ENCODE measurements at regions not wholly inside any gene's neighbourhood (a gene's known extent, or its start where the extent isn't known, plus 50 kb on each side); places are given as distances from the start of the nearest gene placed in this dataset.

- Mint-ChIP-seq H3K4me3 (no peak overlapping the region), H3K9me3 (peaks cover 20% of the 10 kb centered on the region), H3K27ac (no peak overlapping the region), H3K27me3 (no peaks in the 10 kb centered on the region), H3K36me3 (ENCODE audit: low read depth) (no peaks in the 10 kb centered on the region), H3K4me1 (no peaks in the 10 kb centered on the region)
- ATAC-seq (ENCODE audit: low read depth) (no peak), DNase-seq (no peak)
- ChIA-PET CTCF (no interaction called here), POLR2A (no interaction called here)
- TF ChIP-seq, protein P1, sequence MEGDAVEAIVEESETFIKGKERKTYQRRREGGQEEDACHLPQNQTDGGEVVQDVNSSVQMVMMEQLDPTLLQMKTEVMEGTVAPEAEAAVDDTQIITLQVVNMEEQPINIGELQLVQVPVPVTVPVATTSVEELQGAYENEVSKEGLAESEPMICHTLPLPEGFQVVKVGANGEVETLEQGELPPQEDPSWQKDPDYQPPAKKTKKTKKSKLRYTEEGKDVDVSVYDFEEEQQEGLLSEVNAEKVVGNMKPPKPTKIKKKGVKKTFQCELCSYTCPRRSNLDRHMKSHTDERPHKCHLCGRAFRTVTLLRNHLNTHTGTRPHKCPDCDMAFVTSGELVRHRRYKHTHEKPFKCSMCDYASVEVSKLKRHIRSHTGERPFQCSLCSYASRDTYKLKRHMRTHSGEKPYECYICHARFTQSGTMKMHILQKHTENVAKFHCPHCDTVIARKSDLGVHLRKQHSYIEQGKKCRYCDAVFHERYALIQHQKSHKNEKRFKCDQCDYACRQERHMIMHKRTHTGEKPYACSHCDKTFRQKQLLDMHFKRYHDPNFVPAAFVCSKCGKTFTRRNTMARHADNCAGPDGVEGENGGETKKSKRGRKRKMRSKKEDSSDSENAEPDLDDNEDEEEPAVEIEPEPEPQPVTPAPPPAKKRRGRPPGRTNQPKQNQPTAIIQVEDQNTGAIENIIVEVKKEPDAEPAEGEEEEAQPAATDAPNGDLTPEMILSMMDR (IDR thresholded peaks at IDR 0.05), result no peak
- intact Hi-C loops (cut with micrococcal nuclease), result no loop called here
Measured at GRCh38 chr12:34301251-34302130, 279.2 kb downstream of the ALG10 start.

- H3K4me1 Mint-ChIP-seq, result no peaks in the 10 kb centered on the region
- no peak overlapping the region for H3K4me3 Mint-ChIP-seq
- peaks cover 24% of the 10 kb centered on the region for H3K9me3 Mint-ChIP-seq
- TF ChIP-seq, protein P1 (IDR thresholded peaks at IDR 0.05), result no peak
- ChIA-PET CTCF (no interaction called here), POLR2A (no interaction called here)
- intact Hi-C loops (cut with micrococcal nuclease), result no loop called here
- ATAC-seq (ENCODE audit: low read depth), result no peak
- no peaks in the 10 kb centered on the region for H3K36me3 Mint-ChIP-seq (ENCODE audit: low read depth)
- H3K27me3 Mint-ChIP-seq, result no peaks in the 10 kb centered on the region
- no peak for DNase-seq
- H3K27ac Mint-ChIP-seq, result no peak overlapping the region
Measured at GRCh38 chr12:34302131-34302885, 280.0 kb downstream of the ALG10 start.

GRCh38 chr12:34303091-34303870, 281.0 kb downstream of the ALG10 start:
- TF ChIP-seq, protein P1 (IDR thresholded peaks at IDR 0.05), result no peak
- CTCF ChIA-PET, result no interaction called here
- no peaks in the 10 kb centered on the region for H3K4me1 Mint-ChIP-seq
- POLR2A ChIA-PET, result no interaction called here
- H3K4me3 Mint-ChIP-seq, result no peak overlapping the region
- no peaks in the 10 kb centered on the region for H3K36me3 Mint-ChIP-seq (ENCODE audit: low read depth)
- H3K27me3 Mint-ChIP-seq, result no peaks in the 10 kb centered on the region
- H3K27ac Mint-ChIP-seq, result no peak overlapping the region
- H3K9me3 Mint-ChIP-seq, result peaks cover 24% of the 10 kb centered on the region
- intact Hi-C loops (cut with micrococcal nuclease), result no loop called here
- ATAC-seq (ENCODE audit: low read depth) (no peak), DNase-seq (no peak)

DNA sequence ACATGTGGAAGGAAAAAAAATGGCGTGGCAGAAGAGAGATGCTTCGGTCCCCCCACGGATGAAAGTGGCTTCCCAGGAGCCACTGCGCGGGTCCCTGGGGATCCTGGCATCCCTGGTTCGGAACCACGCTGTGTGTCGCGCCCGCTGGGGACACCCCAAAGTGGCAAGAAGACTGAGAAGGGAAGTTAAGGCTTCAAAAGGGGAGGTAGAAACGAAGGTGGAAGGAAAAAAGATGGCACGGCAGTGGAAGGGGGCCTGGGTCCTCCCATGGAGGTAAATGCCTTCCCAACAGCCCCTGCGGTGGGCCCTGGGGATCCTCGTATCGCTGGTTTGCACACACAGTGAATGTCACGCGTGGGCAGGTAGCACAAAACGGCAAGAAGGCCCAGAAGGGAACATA, 281.7 kb downstream of the ALG10 start:
- no peaks in the 10 kb centered on the region for H3K4me1 Mint-ChIP-seq
- no peak overlapping the region for H3K27ac Mint-ChIP-seq
- H3K36me3 Mint-ChIP-seq (ENCODE audit: low read depth), result no peaks in the 10 kb centered on the region
- no peak for DNase-seq
- CTCF ChIA-PET, result no interaction called here
- POLR2A ChIA-PET, result no interaction called here
- intact Hi-C loops (cut with micrococcal nuclease), result no loop called here
- ATAC-seq (ENCODE audit: low read depth), result no peak
- H3K4me3 Mint-ChIP-seq, result no peak overlapping the region
- H3K27me3 Mint-ChIP-seq, result no peaks in the 10 kb centered on the region
- peaks cover 20% of the 10 kb centered on the region for H3K9me3 Mint-ChIP-seq
- TF ChIP-seq, protein P1 (IDR thresholded peaks at IDR 0.05), result no peak

- H3K9me3 Mint-ChIP-seq, result peaks cover 19% of the 10 kb centered on the region
- no peaks in the 10 kb centered on the region for H3K36me3 Mint-ChIP-seq (ENCODE audit: low read depth)
- TF ChIP-seq, protein P1 (IDR thresholded peaks at IDR 0.05), result no peak
- no peak overlapping the region for H3K4me3 Mint-ChIP-seq
- no peak overlapping the region for H3K27ac Mint-ChIP-seq
- DNase-seq, result no peak
- CTCF ChIA-PET, result no interaction called here
- intact Hi-C loops (cut with micrococcal nuclease), result no loop called here
- H3K4me1 Mint-ChIP-seq, result no peaks in the 10 kb centered on the region
- POLR2A ChIA-PET, result no interaction called here
- ATAC-seq (ENCODE audit: low read depth), result no peak
- H3K27me3 Mint-ChIP-seq, result no peaks in the 10 kb centered on the region
Measured at GRCh38 chr12:34304546-34304945, 282.2 kb downstream of the ALG10 start.

All from activated B cell treated with CpG ODN at 0.5 μM for 24 hours (primary cell).